GM12872 (cell line): ENCODE measurements at regions not wholly inside any gene's neighbourhood (a gene's known extent, or its start where the extent isn't known, plus 50 kb on each side); places are given as distances from the start of the nearest gene placed in this dataset.

ENCODE experiments used
- CTCF ChIP-seq: IDR thresholded peaks from 3 replicates; pipeline ENCODE4 v1.5.1; 2011; ENCODE audit warnings: low read depth, mild to moderate bottlenecking, low read length, moderate library complexity; ENCODE audit not compliant: insufficient read depth

GRCh38 chr1:82795508-82796149 lies 994.9 kb downstream of the ADGRL2 start:
- TF ChIP-seq CTCF = 0 out of 3 replicates have a peak, but pooled peaks have one; percentile 17

GRCh38 chr1:82792151-82792550 lies 991.4 kb downstream of the ADGRL2 start:
- TF ChIP-seq CTCF = no peak

GRCh38 chr1:82790556-82790955 lies 989.8 kb downstream of the ADGRL2 start:
- TF ChIP-seq CTCF = no peak

GRCh38 chr1:82788660-82789059 lies 987.9 kb downstream of the ADGRL2 start:
- no peak for TF ChIP-seq CTCF

GRCh38 chr1:82788038-82788437 lies 987.3 kb downstream of the ADGRL2 start:
- no peak for TF ChIP-seq CTCF

GRCh38 chr1:82786883-82787282 lies 986.1 kb downstream of the ADGRL2 start:
- no peak for TF ChIP-seq CTCF

- no peak for TF ChIP-seq CTCF
These were observed 984.6 kb downstream of the ADGRL2 start for GRCh38 chr1:82785268-82785790.

- no peak for TF ChIP-seq CTCF
These were observed 982.3 kb downstream of the ADGRL2 start for GRCh38 chr1:82783044-82783443.
